ENCODE measurements at regions not wholly inside any gene's neighbourhood (a gene's known extent, or its start where the extent isn't known, plus 50 kb on each side); places are given as distances from the start of the nearest gene placed in this dataset.

GRCh38 chr6:54503144-54503543 is 194.9 kb downstream of the TINAG start:
- H3K36me3 ChIP-seq (ENCODE audit: insufficient read depth, low read length), result no peaks in the 10 kb centered on the region
- H2AFZ ChIP-seq (ENCODE audit: low read depth, low read length), result no peak overlapping the region
- H3K27me3 ChIP-seq (ENCODE audit: insufficient read depth, low read length, poor library complexity), result no peaks in the 10 kb centered on the region
- H3K9ac ChIP-seq (ENCODE audit: low read depth, low read length), result no peak overlapping the region
- H3K4me1 ChIP-seq (ENCODE audit: insufficient read depth, low read length), result no peaks in the 10 kb centered on the region
- H3K4me3 ChIP-seq (ENCODE audit: low read depth in 1 of 2, low read length in 2 of 2), result no peak overlapping the region
- no peaks in the 10 kb centered on the region for H3K79me2 ChIP-seq (ENCODE audit: insufficient read depth, low read length)
- H3K9me3 ChIP-seq (ENCODE audit: insufficient read depth, low read length, severe bottlenecking), result peaks cover 5% of the 10 kb centered on the region
- no peaks in the 10 kb centered on the region for H4K20me1 ChIP-seq (ENCODE audit: insufficient read depth, low read length)
- TF ChIP-seq CTCF (IDR thresholded peaks at IDR 0.05; ENCODE audit: borderline replicate concordance, extremely low read depth, low read length, poor library complexity, severe bottlenecking), result no peak
- TF ChIP-seq EZH2 (IDR thresholded peaks at IDR 0.05; ENCODE audit: borderline replicate concordance, low read depth, low read length, severe bottlenecking), result no peak
- no peak overlapping the region for H3K27ac ChIP-seq (ENCODE audit: low read length)
- DNase-seq (no peak), ATAC-seq (ENCODE audit: insufficient read depth, low read depth) (no peak)
- H3K4me2 ChIP-seq (ENCODE audit: insufficient read depth, low read length), result no peak overlapping the region

GRCh38 chr6:54515013-54515412 is 206.8 kb downstream of the TINAG start:
- Histone ChIP-seq H3K4me3 (ENCODE audit: low read depth in 1 of 2, low read length in 2 of 2) (no peak overlapping the region), H3K9ac (ENCODE audit: low read depth, low read length) (no peak overlapping the region), H4K20me1 (ENCODE audit: insufficient read depth, low read length) (no peaks in the 10 kb centered on the region), H3K4me2 (ENCODE audit: insufficient read depth, low read length) (no peak overlapping the region), H3K27me3 (ENCODE audit: insufficient read depth, low read length, poor library complexity) (no peaks in the 10 kb centered on the region), H3K27ac (ENCODE audit: low read length) (no peak overlapping the region), H3K9me3 (ENCODE audit: insufficient read depth, low read length, severe bottlenecking) (no peaks in the 10 kb centered on the region), H3K4me1 (ENCODE audit: insufficient read depth, low read length) (no peaks in the 10 kb centered on the region), H3K79me2 (ENCODE audit: insufficient read depth, low read length) (no peaks in the 10 kb centered on the region), H2AFZ (ENCODE audit: low read depth, low read length) (no peak overlapping the region), H3K36me3 (ENCODE audit: insufficient read depth, low read length) (no peaks in the 10 kb centered on the region)
- ATAC-seq (ENCODE audit: insufficient read depth, low read depth) (no peak), DNase-seq (no peak)
- TF ChIP-seq EZH2 (IDR thresholded peaks at IDR 0.05; ENCODE audit: borderline replicate concordance, low read depth, low read length, severe bottlenecking), result no peak
- TF ChIP-seq CTCF (IDR thresholded peaks at IDR 0.05; ENCODE audit: borderline replicate concordance, extremely low read depth, low read length, poor library complexity, severe bottlenecking), result no peak

- Histone ChIP-seq H3K36me3 (ENCODE audit: insufficient read depth, low read length) (no peaks in the 10 kb centered on the region), H3K9ac (ENCODE audit: low read depth, low read length) (no peak overlapping the region), H3K79me2 (ENCODE audit: insufficient read depth, low read length) (no peaks in the 10 kb centered on the region), H4K20me1 (ENCODE audit: insufficient read depth, low read length) (no peaks in the 10 kb centered on the region), H2AFZ (ENCODE audit: low read depth, low read length) (no peak overlapping the region), H3K4me2 (ENCODE audit: insufficient read depth, low read length) (no peak overlapping the region), H3K27ac (ENCODE audit: low read length) (no peak overlapping the region), H3K27me3 (ENCODE audit: insufficient read depth, low read length, poor library complexity) (no peaks in the 10 kb centered on the region), H3K4me3 (ENCODE audit: low read depth in 1 of 2, low read length in 2 of 2) (no peak overlapping the region), H3K4me1 (ENCODE audit: insufficient read depth, low read length) (no peaks in the 10 kb centered on the region), H3K9me3 (ENCODE audit: insufficient read depth, low read length, severe bottlenecking) (no peaks in the 10 kb centered on the region)
- TF ChIP-seq CTCF (IDR thresholded peaks at IDR 0.05; ENCODE audit: borderline replicate concordance, extremely low read depth, low read length, poor library complexity, severe bottlenecking), result no peak
- TF ChIP-seq EZH2 (IDR thresholded peaks at IDR 0.05; ENCODE audit: borderline replicate concordance, low read depth, low read length, severe bottlenecking), result no peak
- no peak for DNase-seq
- ATAC-seq (ENCODE audit: insufficient read depth, low read depth), result no peak
Observed at GRCh38 chr6:54515713-54516112, 207.5 kb downstream of the TINAG start.

GRCh38 chr6:54516321-54516720 is 208.1 kb downstream of the TINAG start:
- no peaks in the 10 kb centered on the region for H3K27me3 ChIP-seq (ENCODE audit: insufficient read depth, low read length, poor library complexity)
- no peak overlapping the region for H3K4me2 ChIP-seq (ENCODE audit: insufficient read depth, low read length)
- no peak for ATAC-seq (ENCODE audit: insufficient read depth, low read depth)
- no peaks in the 10 kb centered on the region for H3K36me3 ChIP-seq (ENCODE audit: insufficient read depth, low read length)
- no peak overlapping the region for H3K9ac ChIP-seq (ENCODE audit: low read depth, low read length)
- TF ChIP-seq CTCF (IDR thresholded peaks at IDR 0.05; ENCODE audit: borderline replicate concordance, extremely low read depth, low read length, poor library complexity, severe bottlenecking), result no peak
- TF ChIP-seq EZH2 (IDR thresholded peaks at IDR 0.05; ENCODE audit: borderline replicate concordance, low read depth, low read length, severe bottlenecking), result no peak
- H3K79me2 ChIP-seq (ENCODE audit: insufficient read depth, low read length), result no peaks in the 10 kb centered on the region
- H2AFZ ChIP-seq (ENCODE audit: low read depth, low read length), result no peak overlapping the region
- no peaks in the 10 kb centered on the region for H3K9me3 ChIP-seq (ENCODE audit: insufficient read depth, low read length, severe bottlenecking)
- DNase-seq, result no peak
- no peaks in the 10 kb centered on the region for H4K20me1 ChIP-seq (ENCODE audit: insufficient read depth, low read length)
- no peak overlapping the region for H3K27ac ChIP-seq (ENCODE audit: low read length)
- H3K4me3 ChIP-seq (ENCODE audit: low read depth in 1 of 2, low read length in 2 of 2), result no peak overlapping the region
- H3K4me1 ChIP-seq (ENCODE audit: insufficient read depth, low read length), result no peaks in the 10 kb centered on the region
